RWPE2 (cell line): ENCODE measurements at regions not wholly inside any gene's neighbourhood (a gene's known extent, or its start where the extent isn't known, plus 50 kb on each side); places are given as distances from the start of the nearest gene placed in this dataset.
"Not testable (repeated sequence)": the region's sequence is repeated elsewhere in the genome, so short reads cannot be mapped to it uniquely, and the experiment has no call there.

Experiments
- ATAC-seq: fragments of 200-7000 bp; cut with Tn5 transposase; 3 replicates; pipeline ENCODE4 v1.9.1; 2021; ENCODE audit warnings: low read depth
- DNase-seq: peaks from one replicate; pipeline ENCODE4 v3.0.0-alpha.2; 2020; ENCODE audit warnings: low spot score
- H3K27ac ChIP-seq: fragments of 450-650 bp; 2 replicates; pipeline ENCODE4 v1.5.1; 2017; ENCODE audit warnings: mild to moderate bottlenecking; ENCODE audit not compliant: poor library complexity, severe bottlenecking
- H3K27me3 ChIP-seq: fragments of 250-450 bp; sonication (Bioruptor Pico); 2 replicates; pipeline ENCODE4 v1.5.1; 2021; ENCODE audit warnings: mild to moderate bottlenecking, moderate library complexity; ENCODE audit not compliant: insufficient read depth, poor library complexity, severe bottlenecking
- H3K36me3 ChIP-seq: fragments of 250-450 bp; sonication (Bioruptor Pico); 2 replicates; pipeline ENCODE4 v1.5.1; 2020; ENCODE audit warnings: low read depth, mild to moderate bottlenecking, moderate library complexity
- H3K4me1 ChIP-seq: fragments of 250-450 bp; sonication (Bioruptor Pico); 2 replicates; pipeline ENCODE4 v1.5.1; 2021; ENCODE audit warnings: mild to moderate bottlenecking, moderate library complexity; ENCODE audit not compliant: insufficient read depth, poor library complexity, severe bottlenecking
- H3K4me3 ChIP-seq: fragments of 250-450 bp; sonication (Bioruptor Pico); 2 replicates; pipeline ENCODE4 v1.5.1; 2021; ENCODE audit warnings: mild to moderate bottlenecking, moderate library complexity; ENCODE audit not compliant: severe bottlenecking
- H3K9me3 ChIP-seq: fragments of 250-450 bp; sonication (Bioruptor Pico); 2 replicates; pipeline ENCODE4 v1.5.1; 2021; ENCODE audit warnings: mild to moderate bottlenecking, moderate library complexity; ENCODE audit not compliant: severe bottlenecking
- TF ChIP-seq, protein P1 (sequence below): fragments of 450-650 bp; IDR thresholded peaks from one replicate; pipeline ENCODE4 v1.5.1; 2017; ENCODE audit warnings: mild to moderate bottlenecking, moderate library complexity; ENCODE audit not compliant: poor library complexity, severe bottlenecking

DNA sequence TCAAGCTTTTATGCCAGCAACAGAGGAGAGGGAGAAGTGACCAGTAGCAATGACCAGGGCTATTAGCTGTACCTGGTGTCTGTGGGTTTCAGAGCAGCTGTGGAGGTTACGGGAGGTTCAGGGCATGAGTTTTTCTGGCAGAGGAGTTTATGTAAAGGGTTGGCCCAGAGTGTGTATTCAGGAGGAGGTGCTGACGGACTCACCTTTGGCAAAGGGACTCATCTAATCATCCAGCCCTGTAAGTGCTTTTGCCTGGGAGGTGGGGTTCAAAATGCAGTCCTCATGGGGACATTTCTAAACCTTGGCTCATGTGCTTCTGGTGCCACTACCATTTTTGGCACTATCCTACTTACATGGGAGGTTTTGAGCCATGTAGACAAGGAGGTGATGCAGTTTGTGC is 95.3 kb downstream of the DAD1 start:
- Histone ChIP-seq H3K4me1 (no peaks in the 10 kb centered on the region), H3K4me3 (no peak overlapping the region), H3K27ac (no peak overlapping the region), H3K9me3 (no peaks in the 10 kb centered on the region), H3K27me3 (no peaks in the 10 kb centered on the region), H3K36me3 (no peaks in the 10 kb centered on the region)
- ATAC-seq (no peak), DNase-seq (no peak)
- TF ChIP-seq, protein P1, sequence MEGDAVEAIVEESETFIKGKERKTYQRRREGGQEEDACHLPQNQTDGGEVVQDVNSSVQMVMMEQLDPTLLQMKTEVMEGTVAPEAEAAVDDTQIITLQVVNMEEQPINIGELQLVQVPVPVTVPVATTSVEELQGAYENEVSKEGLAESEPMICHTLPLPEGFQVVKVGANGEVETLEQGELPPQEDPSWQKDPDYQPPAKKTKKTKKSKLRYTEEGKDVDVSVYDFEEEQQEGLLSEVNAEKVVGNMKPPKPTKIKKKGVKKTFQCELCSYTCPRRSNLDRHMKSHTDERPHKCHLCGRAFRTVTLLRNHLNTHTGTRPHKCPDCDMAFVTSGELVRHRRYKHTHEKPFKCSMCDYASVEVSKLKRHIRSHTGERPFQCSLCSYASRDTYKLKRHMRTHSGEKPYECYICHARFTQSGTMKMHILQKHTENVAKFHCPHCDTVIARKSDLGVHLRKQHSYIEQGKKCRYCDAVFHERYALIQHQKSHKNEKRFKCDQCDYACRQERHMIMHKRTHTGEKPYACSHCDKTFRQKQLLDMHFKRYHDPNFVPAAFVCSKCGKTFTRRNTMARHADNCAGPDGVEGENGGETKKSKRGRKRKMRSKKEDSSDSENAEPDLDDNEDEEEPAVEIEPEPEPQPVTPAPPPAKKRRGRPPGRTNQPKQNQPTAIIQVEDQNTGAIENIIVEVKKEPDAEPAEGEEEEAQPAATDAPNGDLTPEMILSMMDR, result no peak

DNA sequence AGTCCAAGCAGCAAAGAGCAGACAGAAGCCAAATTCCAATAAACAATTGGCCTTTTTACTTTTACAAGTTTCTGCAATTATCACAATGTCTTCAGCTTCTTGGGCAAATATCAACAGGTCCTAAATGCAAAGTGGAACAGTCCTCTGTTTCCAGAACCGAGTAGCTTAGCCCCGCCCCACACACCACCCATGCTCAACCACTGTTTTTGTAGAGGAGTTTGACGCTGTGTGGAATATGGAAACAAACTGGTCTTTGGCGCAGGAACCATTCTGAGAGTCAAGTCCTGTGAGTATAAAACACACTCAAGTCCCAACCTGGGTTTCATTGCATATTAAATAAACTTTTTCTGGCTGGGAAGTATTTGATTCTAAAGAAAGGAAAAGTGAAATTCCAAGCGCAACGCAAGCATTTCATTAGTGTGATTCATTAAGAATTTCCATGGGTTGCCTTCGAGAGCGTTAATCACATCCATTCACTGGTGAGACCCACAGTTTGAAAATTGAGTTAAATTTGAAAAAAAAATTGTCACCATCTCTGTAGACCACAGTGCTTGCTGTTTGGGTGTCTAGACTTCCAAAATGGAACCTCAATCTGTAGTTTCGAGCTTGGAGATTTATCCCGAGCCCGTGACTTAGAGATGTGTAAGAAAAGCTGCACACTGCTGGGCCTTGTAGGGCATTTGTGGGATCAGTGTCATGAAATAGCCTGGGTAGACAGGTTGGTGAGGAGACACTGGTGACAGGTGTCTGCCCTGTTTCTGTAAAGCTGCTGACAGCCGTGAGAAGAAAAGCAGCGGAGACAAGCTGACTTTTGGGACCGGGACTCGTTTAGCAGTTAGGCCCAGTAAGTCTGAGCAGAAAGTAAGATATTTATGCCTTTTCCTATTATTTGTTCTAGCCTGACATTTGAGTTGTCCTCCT is 96.1 kb downstream of the DAD1 start:
- no peaks in the 10 kb centered on the region for H3K27me3 ChIP-seq
- no peaks in the 10 kb centered on the region for H3K36me3 ChIP-seq
- TF ChIP-seq, protein P1, result no peak
- DNase-seq, result no peak
- H3K4me3 ChIP-seq, result no peak overlapping the region
- no peaks in the 10 kb centered on the region for H3K9me3 ChIP-seq
- H3K27ac ChIP-seq, result no peak overlapping the region
- no peaks in the 10 kb centered on the region for H3K4me1 ChIP-seq
- ATAC-seq, result no peak

DNA sequence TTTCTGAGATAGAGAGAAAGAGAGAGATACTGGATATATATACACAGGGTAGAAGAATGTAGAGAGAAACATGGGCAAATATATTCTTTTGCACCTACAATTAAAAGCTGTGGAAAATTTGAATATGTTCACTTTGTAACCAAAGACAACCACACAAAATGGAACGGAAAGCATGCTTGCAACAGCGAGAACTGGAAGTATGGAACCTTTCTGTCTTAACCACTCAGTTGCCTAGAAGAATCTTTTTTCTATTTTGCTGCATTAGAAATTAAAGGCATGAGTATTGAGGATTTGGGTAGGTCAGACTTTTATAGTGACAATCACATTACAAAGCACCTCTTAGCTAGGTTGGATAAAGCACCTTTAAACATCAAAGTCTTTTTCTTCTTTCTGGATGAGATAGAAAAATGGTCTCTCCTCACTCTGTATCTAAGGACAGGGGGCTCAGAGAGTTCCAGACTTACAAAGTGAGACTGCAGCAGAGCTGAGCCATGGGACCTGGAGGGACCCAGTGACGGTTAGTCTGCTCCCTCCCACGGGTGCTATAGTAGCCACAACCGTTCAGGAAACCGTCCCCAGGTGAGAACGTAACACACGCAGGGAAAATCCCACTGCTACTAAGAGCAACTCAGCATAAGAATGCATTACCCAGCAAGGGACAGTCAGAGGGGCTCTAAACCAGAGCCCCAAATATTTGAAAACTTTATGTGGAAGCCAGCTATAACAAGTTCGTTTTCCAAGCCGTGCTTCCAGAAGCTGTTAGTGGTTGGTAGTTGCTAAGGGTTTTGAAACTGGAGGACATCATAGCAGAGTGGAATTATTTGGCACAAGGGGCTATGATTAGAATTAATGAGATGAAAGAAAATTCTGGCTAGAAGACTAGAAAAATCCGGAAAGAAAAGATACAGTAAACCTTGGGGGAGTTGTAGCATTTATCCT is 97.1 kb downstream of the DAD1 start:
- no peaks in the 10 kb centered on the region for H3K36me3 ChIP-seq
- DNase-seq (no peak), ATAC-seq (no peak)
- TF ChIP-seq, protein P1, result no peak
- no peaks in the 10 kb centered on the region for H3K4me1 ChIP-seq
- no peaks in the 10 kb centered on the region for H3K27me3 ChIP-seq
- no peaks in the 10 kb centered on the region for H3K9me3 ChIP-seq
- no peak overlapping the region for H3K4me3 ChIP-seq
- no peak overlapping the region for H3K27ac ChIP-seq

DNA sequence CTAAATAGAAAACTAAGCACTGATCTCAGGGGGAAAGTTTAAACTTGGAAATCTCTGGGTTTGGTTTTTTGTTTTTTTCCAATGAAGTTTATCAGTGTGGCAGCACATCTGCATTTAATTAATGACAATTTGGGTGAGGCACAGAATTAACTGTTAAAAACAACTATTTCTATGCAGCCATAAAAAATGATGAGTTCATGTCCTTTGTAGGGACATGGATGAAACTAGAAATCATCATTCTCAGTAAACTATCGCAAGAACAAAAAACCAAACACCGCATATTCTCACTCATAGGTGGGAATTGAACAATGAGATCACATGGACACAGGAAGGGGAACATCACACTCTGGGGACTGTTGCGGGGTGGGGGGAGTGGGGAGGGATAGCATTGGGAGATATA is 98.0 kb downstream of the DAD1 start:
- not testable (repeated sequence) for H3K36me3 ChIP-seq, H3K4me1 ChIP-seq, DNase-seq, ATAC-seq, H3K4me3 ChIP-seq, H3K27me3 ChIP-seq, H3K9me3 ChIP-seq, H3K27ac ChIP-seq
